HG03280 (cell line): ENCODE measurements at regions not wholly inside any gene's neighbourhood (a gene's known extent, or its start where the extent isn't known, plus 50 kb on each side); places are given as distances from the start of the nearest gene placed in this dataset.
A peak's percentile ranks its signal among the peaks of the same experiment; 100 is the strongest.

ENCODE experiments used
- ATAC-seq: cut with Tn5 transposase; IDR thresholded peaks from one replicate; pipeline ENCODE4 v1.9.1; 2021; ENCODE audit warnings: mild to moderate bottlenecking, moderate library complexity; ENCODE audit not compliant: unreplicated experiment

- ATAC-seq = no peak
These were observed 176.9 kb downstream of the AASDH start for GRCh38 chr4:56210397-56210796.

- no peak for ATAC-seq
These were observed 177.5 kb downstream of the AASDH start for GRCh38 chr4:56209767-56210166.

GRCh38 chr4:56208103-56208502 lies 179.2 kb downstream of the AASDH start:
- ATAC-seq = no peak

GRCh38 chr4:56206258-56206657 lies 181.0 kb downstream of the AASDH start:
- no peak for ATAC-seq

GRCh38 chr4:56200275-56200674 lies 187.0 kb downstream of the AASDH start:
- ATAC-seq = no peak

- ATAC-seq = no peak
These were observed 189.0 kb downstream of the AASDH start for GRCh38 chr4:56198265-56198664.

- no peak for ATAC-seq
These were observed 189.9 kb downstream of the AASDH start for GRCh38 chr4:56197387-56197786.

GRCh38 chr4:56195025-56195424 lies 192.3 kb downstream of the AASDH start:
- ATAC-seq = no peak

GRCh38 chr4:56191534-56191933 lies 195.8 kb downstream of the AASDH start:
- no peak for ATAC-seq

GRCh38 chr4:56187688-56188087 lies 199.6 kb downstream of the AASDH start:
- no peak for ATAC-seq

- ATAC-seq = no peak
These were observed 200.3 kb downstream of the AASDH start for GRCh38 chr4:56186808-56187523.

- ATAC-seq = no peak
These were observed 201.4 kb downstream of the AASDH start for GRCh38 chr4:56185901-56186300.

- no peak for ATAC-seq
These were observed 203.1 kb downstream of the AASDH start for GRCh38 chr4:56184214-56184613.

- ATAC-seq = peak; percentile 74
These were observed 203.8 kb downstream of the AASDH start for GRCh38 chr4:56183344-56183959.

GRCh38 chr4:56182356-56182755 lies 204.9 kb downstream of the AASDH start:
- no peak for ATAC-seq

- no peak for ATAC-seq
These were observed 205.9 kb downstream of the AASDH start for GRCh38 chr4:56181140-56181953.

GRCh38 chr4:56169061-56169460 lies 218.2 kb downstream of the AASDH start:
- ATAC-seq = no peak

GRCh38 chr4:56164907-56165306 lies 216.2 kb downstream of the CEP135 start:
- no peak for ATAC-seq

- no peak for ATAC-seq
These were observed 211.9 kb downstream of the CEP135 start for GRCh38 chr4:56160636-56161035.

GRCh38 chr4:56158483-56158882 lies 209.7 kb downstream of the CEP135 start:
- ATAC-seq = no peak

GRCh38 chr4:56156141-56156540 lies 207.4 kb downstream of the CEP135 start:
- no peak for ATAC-seq

- ATAC-seq = no peak
These were observed 206.7 kb downstream of the CEP135 start for GRCh38 chr4:56155432-56155831.
